HEK293 (cell line): ENCODE measurements at regions not wholly inside any gene's neighbourhood (a gene's known extent, or its start where the extent isn't known, plus 50 kb on each side); places are given as distances from the start of the nearest gene placed in this dataset.
A peak's percentile ranks its signal among the peaks of the same experiment; 100 is the strongest.

Experiments used
- AEBP2 ChIP-seq: fragments of 450-650 bp; formaldehyde crosslinking; IDR thresholded peaks from 2 replicates; pipeline ENCODE4 v1.5.1; 2016; ENCODE audit warnings: missing biosample characterization, missing genetic modification characterization, borderline replicate concordance
- BCL11B ChIP-seq: fragments of 450-650 bp; formaldehyde crosslinking; IDR thresholded peaks from 2 replicates; pipeline ENCODE4 v1.5.1; 2016; ENCODE audit warnings: low read depth, missing biosample characterization, missing genetic modification characterization
- KLF17 ChIP-seq: fragments of 450-650 bp; formaldehyde crosslinking; IDR thresholded peaks from 2 replicates; pipeline ENCODE4 v1.5.1; 2016; ENCODE audit warnings: missing biosample characterization, missing genetic modification characterization
- MYNN ChIP-seq: fragments of 450-650 bp; formaldehyde crosslinking; IDR thresholded peaks from 2 replicates; pipeline ENCODE4 v1.5.1; 2016; ENCODE audit warnings: missing biosample characterization, missing genetic modification characterization, borderline replicate concordance
- REST ChIP-seq: fragments of 450-650 bp; formaldehyde crosslinking; IDR thresholded peaks from 2 replicates; pipeline ENCODE4 v1.5.1; 2016; ENCODE audit warnings: missing biosample characterization, missing genetic modification characterization
- SETDB1 ChIP-seq: IDR thresholded peaks from one replicate; pipeline ENCODE4 v1.6.1; 2017; ENCODE audit warnings: mild to moderate bottlenecking, low read length, moderate library complexity, mixed read lengths; ENCODE audit not compliant: insufficient read length
- SP2 ChIP-seq: fragments of 450-650 bp; formaldehyde crosslinking; IDR thresholded peaks from 2 replicates; pipeline ENCODE4 v1.5.1; 2016; ENCODE audit warnings: missing biosample characterization, missing genetic modification characterization
- SP3 ChIP-seq: fragments of 450-650 bp; formaldehyde crosslinking; IDR thresholded peaks from 2 replicates; pipeline ENCODE4 v1.5.1; 2016; ENCODE audit warnings: missing biosample characterization, missing genetic modification characterization
- TCF7L2 ChIP-seq: IDR thresholded peaks from 2 replicates; pipeline ENCODE4 v1.6.1; 2011; ENCODE audit warnings: low read depth, mild to moderate bottlenecking, inconsistent platforms, low read length, moderate library complexity, borderline replicate concordance
- ZBTB11 ChIP-seq: fragments of 450-650 bp; formaldehyde crosslinking; conservative IDR thresholded peaks from 2 replicates; pipeline ENCODE4 v1.5.1; 2016; ENCODE audit warnings: low read depth, missing biosample characterization, missing genetic modification characterization
- ZBTB20 ChIP-seq: fragments of 450-650 bp; formaldehyde crosslinking; IDR thresholded peaks from 2 replicates; pipeline ENCODE4 v1.5.1; 2016; ENCODE audit warnings: missing biosample characterization, missing genetic modification characterization
- ZNF157 ChIP-seq: fragments of 450-650 bp; formaldehyde crosslinking; IDR thresholded peaks from 2 replicates; pipeline ENCODE4 v1.5.1; 2016; ENCODE audit warnings: missing biosample characterization, missing genetic modification characterization
- ZNF169 ChIP-seq: fragments of 450-650 bp; formaldehyde crosslinking; IDR thresholded peaks from 2 replicates; pipeline ENCODE4 v1.5.1; 2016; ENCODE audit warnings: missing biosample characterization, missing genetic modification characterization
- ZNF211 ChIP-seq: fragments of 450-650 bp; formaldehyde crosslinking; IDR thresholded peaks from 2 replicates; pipeline ENCODE4 v1.5.1; 2016; ENCODE audit warnings: low read depth, missing biosample characterization, missing genetic modification characterization
- ZNF366 ChIP-seq: fragments of 450-650 bp; formaldehyde crosslinking; conservative IDR thresholded peaks from 2 replicates; pipeline ENCODE4 v1.5.1; 2016; ENCODE audit warnings: missing biosample characterization, missing genetic modification characterization
- ZNF394 ChIP-seq: fragments of 450-650 bp; formaldehyde crosslinking; IDR thresholded peaks from 2 replicates; pipeline ENCODE4 v1.5.1; 2016; ENCODE audit warnings: missing biosample characterization, missing genetic modification characterization, mild to moderate bottlenecking, moderate library complexity, borderline replicate concordance
- ZNF416 ChIP-seq: fragments of 450-650 bp; formaldehyde crosslinking; IDR thresholded peaks from 2 replicates; pipeline ENCODE4 v1.5.1; 2016; ENCODE audit warnings: missing biosample characterization, missing genetic modification characterization
- ZNF555 ChIP-seq: fragments of 450-650 bp; formaldehyde crosslinking; conservative IDR thresholded peaks from 2 replicates; pipeline ENCODE4 v1.5.1; 2017; ENCODE audit warnings: missing biosample characterization, mild to moderate bottlenecking, missing genetic modification characterization, inconsistent platforms
- ZNF596 ChIP-seq: fragments of 450-650 bp; IDR thresholded peaks from 2 replicates; pipeline ENCODE4 v1.5.0; 2018; ENCODE audit warnings: missing biosample characterization, mild to moderate bottlenecking, missing genetic modification characterization, moderate library complexity
- ZNF626 ChIP-seq: fragments of 450-650 bp; sonication (Bioruptor Pico); formaldehyde crosslinking; IDR thresholded peaks from 2 replicates; pipeline ENCODE4 v1.5.1; 2018; ENCODE audit warnings: missing biosample characterization, missing genetic modification characterization, inconsistent platforms
- ZNF76 ChIP-seq: fragments of 450-650 bp; formaldehyde crosslinking; IDR thresholded peaks from 2 replicates; pipeline ENCODE4; 2016; ENCODE audit warnings: low read depth, missing biosample characterization, missing genetic modification characterization, borderline replicate concordance
- ZNF830 ChIP-seq: fragments of 450-650 bp; IDR thresholded peaks from 2 replicates; pipeline ENCODE4 v1.5.0; 2018; ENCODE audit warnings: missing biosample characterization, missing genetic modification characterization, low read depth, mild to moderate bottlenecking, moderate library complexity
- ZSCAN23 ChIP-seq: fragments of 450-650 bp; formaldehyde crosslinking; IDR thresholded peaks from 2 replicates; pipeline ENCODE4 v1.5.1; 2016; ENCODE audit warnings: missing biosample characterization, missing genetic modification characterization
- TF ChIP-seq, protein P1 (sequence below): fragments of 450-650 bp; formaldehyde crosslinking; IDR thresholded peaks from 2 replicates; pipeline ENCODE4 v1.5.1; 2017; ENCODE audit warnings: missing biosample characterization, missing genetic modification characterization
- TF ChIP-seq, protein P2 (sequence below): fragments of 450-650 bp; formaldehyde crosslinking; IDR thresholded peaks from 2 replicates; pipeline ENCODE4 v1.5.0; 2017; ENCODE audit warnings: missing biosample characterization, missing genetic modification characterization, borderline replicate concordance

DNA sequence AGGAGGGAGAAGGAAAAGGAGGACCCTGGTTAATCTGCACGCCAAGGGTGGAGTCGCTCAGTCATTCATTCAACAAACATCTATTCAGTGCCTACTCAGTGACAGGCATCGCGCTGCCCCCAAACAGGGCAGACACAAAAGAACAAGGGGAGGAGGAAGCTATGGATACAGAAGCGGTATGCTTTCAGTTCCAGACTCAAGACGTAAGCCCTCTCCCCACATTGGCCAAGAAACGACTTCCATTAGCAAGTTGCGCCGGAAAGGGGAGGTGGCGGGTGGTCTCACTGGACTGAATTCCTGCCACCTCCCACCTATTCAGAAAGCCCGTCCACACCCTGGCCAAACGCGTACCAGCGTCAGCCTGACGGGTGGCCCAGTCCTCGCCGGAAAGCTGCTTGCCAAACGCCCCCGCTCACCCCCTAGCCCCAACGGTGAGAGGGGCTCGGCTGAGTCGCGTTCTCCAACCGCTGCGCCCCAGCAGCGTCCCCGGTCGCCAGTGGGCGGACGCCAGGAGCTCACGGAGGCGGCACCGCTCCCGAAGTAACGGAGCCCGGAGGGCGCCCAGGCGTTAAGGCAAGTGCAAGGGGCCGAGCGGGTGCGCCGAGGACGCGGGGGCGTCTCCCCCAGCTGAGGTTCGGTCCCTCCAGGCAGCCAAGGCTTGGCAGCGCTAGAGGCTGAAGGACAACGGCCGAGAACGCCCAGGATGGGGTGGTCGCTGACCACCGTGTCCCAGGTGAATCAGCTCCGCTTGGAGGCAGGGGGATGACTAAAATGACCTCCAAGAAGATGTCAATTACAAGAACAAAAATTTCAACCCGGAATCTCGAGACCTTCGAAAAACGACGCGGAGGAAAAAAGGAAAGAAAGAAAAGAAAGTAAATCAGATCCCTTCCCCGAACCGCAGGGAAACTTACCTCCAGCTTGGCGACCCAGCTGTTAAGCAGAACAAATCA, 470.7 kb downstream of the SOX9 start (continued):
- TF ChIP-seq ZNF416 (tag by site-specific recombination), result no peak
- peak; percentile 36; the same call in 1 of the 2 replicates for TF ChIP-seq ZBTB20
- TF ChIP-seq ZNF596 (tag by site-specific recombination), result no peak
- TF ChIP-seq SETDB1, result no peak
- TF ChIP-seq, protein P1, sequence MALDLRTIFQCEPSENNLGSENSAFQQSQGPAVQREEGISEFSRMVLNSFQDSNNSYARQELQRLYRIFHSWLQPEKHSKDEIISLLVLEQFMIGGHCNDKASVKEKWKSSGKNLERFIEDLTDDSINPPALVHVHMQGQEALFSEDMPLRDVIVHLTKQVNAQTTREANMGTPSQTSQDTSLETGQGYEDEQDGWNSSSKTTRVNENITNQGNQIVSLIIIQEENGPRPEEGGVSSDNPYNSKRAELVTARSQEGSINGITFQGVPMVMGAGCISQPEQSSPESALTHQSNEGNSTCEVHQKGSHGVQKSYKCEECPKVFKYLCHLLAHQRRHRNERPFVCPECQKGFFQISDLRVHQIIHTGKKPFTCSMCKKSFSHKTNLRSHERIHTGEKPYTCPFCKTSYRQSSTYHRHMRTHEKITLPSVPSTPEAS (tag by site-specific recombination), result no peak
- TF ChIP-seq SP3 (tag by site-specific recombination), result peak; percentile 31; the same call in 1 of the 2 replicates
- TF ChIP-seq MYNN (tag by site-specific recombination), result no peak
- no peak for TF ChIP-seq ZNF830
- peak; percentile 66 for TF ChIP-seq ZNF366 (tag by site-specific recombination)
- no peak for TF ChIP-seq AEBP2 (tag by site-specific recombination)
- no peak for TF ChIP-seq TCF7L2
- TF ChIP-seq ZNF394 (tag by site-specific recombination), result no peak
- TF ChIP-seq ZNF211, result no peak
- no peak for TF ChIP-seq ZSCAN23 (tag by site-specific recombination)
- no peak for TF ChIP-seq ZNF626 (tag by site-specific recombination)
- no peak; the same call in 1 of the 2 replicates for TF ChIP-seq ZNF76
- peak; percentile 73 for TF ChIP-seq SP2
- TF ChIP-seq ZNF169 (tag by site-specific recombination), result no peak
- TF ChIP-seq BCL11B, result no peak
- no peak for TF ChIP-seq REST
- no peak for TF ChIP-seq KLF17 (tag by site-specific recombination)
- TF ChIP-seq ZBTB11 (tag by site-specific recombination), result no peak
- no peak for TF ChIP-seq ZNF555 (tag by site-specific recombination)
- TF ChIP-seq, protein P2, sequence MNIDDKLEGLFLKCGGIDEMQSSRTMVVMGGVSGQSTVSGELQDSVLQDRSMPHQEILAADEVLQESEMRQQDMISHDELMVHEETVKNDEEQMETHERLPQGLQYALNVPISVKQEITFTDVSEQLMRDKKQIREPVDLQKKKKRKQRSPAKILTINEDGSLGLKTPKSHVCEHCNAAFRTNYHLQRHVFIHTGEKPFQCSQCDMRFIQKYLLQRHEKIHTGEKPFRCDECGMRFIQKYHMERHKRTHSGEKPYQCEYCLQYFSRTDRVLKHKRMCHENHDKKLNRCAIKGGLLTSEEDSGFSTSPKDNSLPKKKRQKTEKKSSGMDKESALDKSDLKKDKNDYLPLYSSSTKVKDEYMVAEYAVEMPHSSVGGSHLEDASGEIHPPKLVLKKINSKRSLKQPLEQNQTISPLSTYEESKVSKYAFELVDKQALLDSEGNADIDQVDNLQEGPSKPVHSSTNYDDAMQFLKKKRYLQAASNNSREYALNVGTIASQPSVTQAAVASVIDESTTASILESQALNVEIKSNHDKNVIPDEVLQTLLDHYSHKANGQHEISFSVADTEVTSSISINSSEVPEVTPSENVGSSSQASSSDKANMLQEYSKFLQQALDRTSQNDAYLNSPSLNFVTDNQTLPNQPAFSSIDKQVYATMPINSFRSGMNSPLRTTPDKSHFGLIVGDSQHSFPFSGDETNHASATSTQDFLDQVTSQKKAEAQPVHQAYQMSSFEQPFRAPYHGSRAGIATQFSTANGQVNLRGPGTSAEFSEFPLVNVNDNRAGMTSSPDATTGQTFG, result no peak
- no peak for TF ChIP-seq ZNF157
